ENCODE measurements at regions not wholly inside any gene's neighbourhood (a gene's known extent, or its start where the extent isn't known, plus 50 kb on each side); places are given as distances from the start of the nearest gene placed in this dataset.

DNA sequence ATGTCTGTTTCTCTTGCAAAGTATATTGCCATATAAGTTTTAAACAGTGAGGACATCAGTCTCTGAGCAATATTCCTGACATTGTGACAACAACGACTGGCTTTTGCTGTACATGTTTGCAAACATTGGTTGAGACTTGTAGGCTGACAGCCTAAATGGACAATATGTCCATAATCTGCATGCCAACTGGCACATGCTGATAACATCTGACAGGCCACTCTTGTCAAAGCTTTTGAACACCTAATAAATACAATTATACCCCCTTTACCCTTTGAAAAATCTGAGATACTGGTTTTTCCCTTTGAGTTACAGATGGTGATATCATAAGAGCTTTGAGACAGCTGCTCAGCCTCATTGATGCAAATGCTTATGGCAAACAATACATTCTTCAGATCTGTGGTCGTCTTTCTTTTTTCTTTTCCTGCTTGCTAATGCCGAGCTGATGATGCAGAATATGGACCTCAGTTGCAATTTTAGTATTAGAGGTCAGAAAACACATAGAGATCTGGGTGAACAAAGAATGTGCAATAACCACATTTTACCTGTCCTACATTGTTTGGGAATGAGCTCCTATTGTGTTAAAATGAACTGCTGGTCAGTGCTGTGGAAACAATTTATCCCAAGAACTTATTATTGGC lies 114.9 kb downstream of the RFC3 start:
- H2BK20ac ChIP-seq (ENCODE audit: low read depth, low read length), result no peak overlapping the region
- in situ Hi-C loops (cut with MboI; ENCODE audit: low sequenced_read_pairs), result loop anchor here (5.0 kb wide), 1 partner anchor 1224 kb away; no protein-coding TSS in a partner anchor
- no peak overlapping the region for H3K14ac ChIP-seq (replicated peaks; ENCODE audit: low read depth, low read length)
- no peak overlapping the region for H3K23ac ChIP-seq (ENCODE audit: low read depth, low read length)
- no peak overlapping the region for H2AFZ ChIP-seq (replicated peaks; ENCODE audit: low read length, poor library complexity)
- H3K18ac ChIP-seq (ENCODE audit: low read depth, low read length), result no peak overlapping the region
- 0% methylated on average over 1 of the region's 3 CpGs; no CpG with 5 or more reads in 1 of the 2 experiments for WGBS, 2 experiments (ENCODE audit: extremely low coverage in 2 of 2, insufficient read length in 1 of 2)
- no peak overlapping the region for H2AK9ac ChIP-seq (replicated peaks; ENCODE audit: low read depth, low read length, poor library complexity)
- no peak overlapping the region for H3K4me3 ChIP-seq (ENCODE audit: insufficient read depth, low read depth, low read length)
- ATAC-seq (ENCODE audit: low read depth), result no peak
- no peak overlapping the region for H2BK5ac ChIP-seq (ENCODE audit: low read depth, low read length, poor library complexity, severe bottlenecking)
- no peak overlapping the region for H3K27ac ChIP-seq (ENCODE audit: insufficient read depth, low read length)
- intact Hi-C loops (cut with micrococcal nuclease), result loop anchor here (10.0 kb wide), 2 partner anchors 632 to 1012 kb away; partner anchors contain the start of gene NBEA
- ChIA-PET CTCF (no interaction called here), POLR2A (ENCODE audit: unreplicated experiment) (no interaction called here)
- H3K9me3 ChIP-seq (ENCODE audit: control insufficient read depth, insufficient read depth, low read length), result no peaks in the 10 kb centered on the region
- no TSS peak for BruUV-seq (replicated peaks)
- no peaks in the 10 kb centered on the region for H4K20me1 ChIP-seq (ENCODE audit: insufficient read depth, low read length)
- dilution Hi-C loops (cut with HindIII; ENCODE audit: low sequenced_read_pairs, unreplicated experiment), result no loop called here
- no peaks in the 10 kb centered on the region for H3K4me1 ChIP-seq (ENCODE audit: control insufficient read depth, insufficient read depth, low read length)
- H4K5ac ChIP-seq (ENCODE audit: low read depth, low read length), result no peak overlapping the region
- peak; percentile 2 for DNase-seq
- no peak overlapping the region for H3K56ac ChIP-seq (ENCODE audit: extremely low read depth, insufficient read depth, low read length)
- H4K91ac ChIP-seq (ENCODE audit: insufficient read depth, low read depth, low read length), result no peak overlapping the region
- no peak overlapping the region for H2AK5ac ChIP-seq (ENCODE audit: low read depth, low read length)
- H3K36me3 ChIP-seq (ENCODE audit: control insufficient read depth, insufficient read depth, low read length), result no peaks in the 10 kb centered on the region
- H3K79me1 ChIP-seq (ENCODE audit: low read depth in 1 of 2, low read length in 2 of 2), result no peaks in the 10 kb centered on the region
- no peaks in the 10 kb centered on the region for H3K27me3 ChIP-seq (ENCODE audit: control insufficient read depth, insufficient read depth, low read length)
- H3K4me2 ChIP-seq (ENCODE audit: low read depth, low read length), result no peak overlapping the region
- H3K9me1 ChIP-seq (ENCODE audit: insufficient read depth, low read length), result peaks cover 3% of the 10 kb centered on the region; the same call in 1 of the 2 replicates
- H3K4ac ChIP-seq (ENCODE audit: low read depth, low read length), result no peak overlapping the region
- no peak overlapping the region for H2BK15ac ChIP-seq (ENCODE audit: low read depth, low read length)
- no peak overlapping the region for H4K8ac ChIP-seq (ENCODE audit: low read depth in 2 of 2, low read length in 2 of 2)
- H2BK120ac ChIP-seq (ENCODE audit: low read depth, low read length), result no peak overlapping the region
- no peak for TF ChIP-seq RAD21 (IDR thresholded peaks at IDR 0.05; ENCODE audit: low read length)
- TF ChIP-seq RFX5 (IDR thresholded peaks at IDR 0.05; ENCODE audit: low read depth, low read length), result no peak
- TF ChIP-seq CEBPB (IDR thresholded peaks at IDR 0.05; ENCODE audit: low read depth, low read length), result no peak
- TF ChIP-seq MAFK (IDR thresholded peaks at IDR 0.05; ENCODE audit: low read depth, low read length), result no peak
- no peak for TF ChIP-seq FOS (IDR thresholded peaks at IDR 0.05; ENCODE audit: low read depth, low read length)
- no peak for TF ChIP-seq CHD1 (IDR thresholded peaks at IDR 0.05; ENCODE audit: low read depth, low read length)
- no peak for TF ChIP-seq NFE2L2 (IDR thresholded peaks at IDR 0.05; ENCODE audit: low read depth, low read length)
- TF ChIP-seq POLR2A (IDR thresholded peaks at IDR 0.05; ENCODE audit: low read depth, low read length), result no peak
- no peak for TF ChIP-seq MAZ (IDR thresholded peaks at IDR 0.05; ENCODE audit: borderline replicate concordance, low read depth, low read length)
- TF ChIP-seq, protein P1, sequence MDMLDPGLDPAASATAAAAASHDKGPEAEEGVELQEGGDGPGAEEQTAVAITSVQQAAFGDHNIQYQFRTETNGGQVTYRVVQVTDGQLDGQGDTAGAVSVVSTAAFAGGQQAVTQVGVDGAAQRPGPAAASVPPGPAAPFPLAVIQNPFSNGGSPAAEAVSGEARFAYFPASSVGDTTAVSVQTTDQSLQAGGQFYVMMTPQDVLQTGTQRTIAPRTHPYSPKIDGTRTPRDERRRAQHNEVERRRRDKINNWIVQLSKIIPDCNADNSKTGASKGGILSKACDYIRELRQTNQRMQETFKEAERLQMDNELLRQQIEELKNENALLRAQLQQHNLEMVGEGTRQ (IDR thresholded peaks at IDR 0.05; ENCODE audit: low read depth, low read length), result no peak
- TF ChIP-seq, protein P2, sequence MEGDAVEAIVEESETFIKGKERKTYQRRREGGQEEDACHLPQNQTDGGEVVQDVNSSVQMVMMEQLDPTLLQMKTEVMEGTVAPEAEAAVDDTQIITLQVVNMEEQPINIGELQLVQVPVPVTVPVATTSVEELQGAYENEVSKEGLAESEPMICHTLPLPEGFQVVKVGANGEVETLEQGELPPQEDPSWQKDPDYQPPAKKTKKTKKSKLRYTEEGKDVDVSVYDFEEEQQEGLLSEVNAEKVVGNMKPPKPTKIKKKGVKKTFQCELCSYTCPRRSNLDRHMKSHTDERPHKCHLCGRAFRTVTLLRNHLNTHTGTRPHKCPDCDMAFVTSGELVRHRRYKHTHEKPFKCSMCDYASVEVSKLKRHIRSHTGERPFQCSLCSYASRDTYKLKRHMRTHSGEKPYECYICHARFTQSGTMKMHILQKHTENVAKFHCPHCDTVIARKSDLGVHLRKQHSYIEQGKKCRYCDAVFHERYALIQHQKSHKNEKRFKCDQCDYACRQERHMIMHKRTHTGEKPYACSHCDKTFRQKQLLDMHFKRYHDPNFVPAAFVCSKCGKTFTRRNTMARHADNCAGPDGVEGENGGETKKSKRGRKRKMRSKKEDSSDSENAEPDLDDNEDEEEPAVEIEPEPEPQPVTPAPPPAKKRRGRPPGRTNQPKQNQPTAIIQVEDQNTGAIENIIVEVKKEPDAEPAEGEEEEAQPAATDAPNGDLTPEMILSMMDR (conservative IDR thresholded peaks at IDR 0.05; ENCODE audit: low read depth, low read length), result no peak
- no peak overlapping the region for H3K9ac ChIP-seq (ENCODE audit: low read depth, low read length)

All from IMR-90 (cell line).